Coronary artery (tissue), 2 donors: ENCODE measurements at regions not wholly inside any gene's neighbourhood (a gene's known extent, or its start where the extent isn't known, plus 50 kb on each side); places are given as distances from the start of the nearest gene placed in this dataset.

Experiments
- DNase-seq: peaks from one replicate; pipeline ENCODE4 v3.0.0-alpha.2; 2017; ENCODE audit warnings: low spot score
- H3K27ac ChIP-seq, 2 donors: fragments of 200-600 bp; sonication (generic); one replicate each; pipeline ENCODE4 v1.5.1; 2016 to 2019
- H3K4me3 ChIP-seq: fragments of 200-600 bp; sonication (generic); 2 replicates; pipeline ENCODE4 v1.5.1; 2016; ENCODE audit warnings: mild to moderate bottlenecking, moderate library complexity
- CTCF ChIP-seq: fragments of 200-600 bp; sonication (generic); IDR thresholded peaks from one replicate; pipeline ENCODE4 v1.5.1; 2019; ENCODE audit warnings: antibody characterized with exemption

DNA sequence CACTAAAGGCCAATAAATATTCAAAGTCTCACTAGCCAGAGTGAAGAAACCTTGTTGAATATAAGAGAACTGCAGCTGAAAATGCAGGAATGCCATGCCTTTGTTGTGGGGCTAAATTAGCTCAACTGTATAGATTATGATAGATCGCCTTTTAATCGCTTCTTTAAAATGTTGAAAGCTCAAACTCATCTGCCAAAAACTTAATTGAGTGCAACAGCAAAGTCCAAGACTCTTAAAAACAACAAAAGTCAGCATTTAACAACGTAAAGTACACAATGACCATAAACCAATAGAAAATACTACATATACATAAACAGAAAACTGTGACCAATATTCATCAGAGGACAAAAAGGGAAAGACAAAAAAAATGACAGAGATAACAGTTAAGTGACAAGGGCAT, 585.0 kb upstream of the CDH6 start:
- TF ChIP-seq CTCF: no peak
- no peak overlapping the region for H3K4me3 ChIP-seq
- no peak overlapping the region for H3K27ac ChIP-seq
- no peak for DNase-seq

DNA sequence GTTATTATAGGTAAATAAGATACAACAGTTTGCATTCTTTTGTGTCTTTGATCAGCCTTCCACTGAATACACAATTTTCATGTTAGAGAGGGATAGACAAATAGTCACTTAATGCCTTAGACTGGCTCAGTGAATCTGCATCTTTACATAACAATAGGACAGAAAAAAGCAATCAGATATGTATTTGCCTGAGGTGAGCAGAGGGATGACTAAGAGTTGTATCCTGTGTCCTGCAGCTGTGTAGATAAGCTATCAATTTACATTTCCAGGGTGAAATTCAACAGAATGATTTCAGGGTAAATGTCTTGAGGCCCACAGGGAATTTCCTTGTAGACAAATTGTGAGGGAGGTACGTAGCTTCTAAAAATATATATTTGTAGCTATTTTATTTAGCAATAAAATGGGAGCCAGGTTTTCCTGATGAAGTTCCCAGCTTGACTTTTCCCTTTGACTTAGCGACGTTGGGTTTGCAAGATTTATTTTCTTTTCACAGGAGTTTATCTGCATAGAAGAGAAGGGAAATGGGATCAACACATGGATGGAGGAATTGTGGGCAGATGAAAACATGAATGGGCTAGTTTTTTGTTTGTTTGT, 586.1 kb upstream of the CDH6 start:
- Histone ChIP-seq H3K27ac (no peak overlapping the region), H3K4me3 (no peak overlapping the region)
- TF ChIP-seq CTCF: no peak
- no peak for DNase-seq

GRCh38 chr5:30605693-30606268, 587.7 kb upstream of the CDH6 start:
- Histone ChIP-seq H3K27ac (no peak overlapping the region), H3K4me3 (no peak overlapping the region)
- TF ChIP-seq CTCF: no peak
- no peak for DNase-seq

- TF ChIP-seq CTCF: no peak
- DNase-seq: no peak
- no peak overlapping the region for H3K27ac ChIP-seq
- H3K4me3 ChIP-seq: no peak overlapping the region
Observed at GRCh38 chr5:30604648-30605262, 588.7 kb upstream of the CDH6 start.

DNA sequence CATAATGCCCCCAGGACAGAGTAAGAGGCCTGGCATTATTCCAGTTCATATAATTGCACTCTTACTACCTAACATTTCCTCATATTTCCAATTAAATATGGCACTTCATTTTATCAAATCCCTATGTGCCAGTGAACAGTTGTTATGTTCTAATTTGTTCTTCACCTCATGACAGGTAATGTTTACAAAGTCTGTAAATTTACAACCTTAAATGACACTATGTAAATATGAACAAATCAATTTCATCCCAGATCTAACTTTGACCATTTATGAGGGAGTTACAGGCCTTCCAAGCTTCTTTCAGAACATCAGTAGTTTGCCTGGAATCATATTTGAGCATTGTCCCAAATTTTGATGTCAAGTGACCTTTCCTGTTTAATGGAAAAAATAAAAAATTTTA, 592.6 kb upstream of the CDH6 start:
- DNase-seq: no peak
- no peak for TF ChIP-seq CTCF
- Histone ChIP-seq H3K27ac (no peak overlapping the region), H3K4me3 (no peak overlapping the region)

DNA sequence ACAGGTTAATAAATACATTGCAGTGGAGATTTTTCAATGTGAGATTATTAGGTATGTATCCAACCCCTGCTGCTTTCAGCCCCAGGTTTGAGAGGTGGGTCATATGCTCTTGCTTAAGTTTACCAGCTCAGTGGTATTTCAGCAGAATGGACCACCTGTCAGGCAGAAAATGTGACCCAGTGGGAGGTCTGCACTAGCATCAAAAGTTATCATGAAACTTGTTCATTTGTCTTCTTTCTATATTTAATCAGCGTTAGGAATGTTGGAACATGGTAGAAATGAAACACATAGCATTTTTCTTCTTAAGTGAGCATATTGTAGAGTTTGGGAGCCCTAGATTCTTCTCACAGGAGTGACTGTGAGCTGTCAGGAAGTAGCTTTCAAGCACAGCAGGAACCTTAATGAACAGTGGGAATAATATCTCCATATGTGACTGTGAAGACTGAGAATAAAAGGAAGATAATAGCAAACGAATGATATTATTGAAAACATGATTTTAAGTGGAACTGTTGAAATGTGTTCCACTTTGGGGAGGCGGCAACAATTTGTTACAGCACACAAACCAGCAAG, 596.9 kb upstream of the CDH6 start:
- no peak for TF ChIP-seq CTCF
- H3K4me3 ChIP-seq: no peak overlapping the region

DNA sequence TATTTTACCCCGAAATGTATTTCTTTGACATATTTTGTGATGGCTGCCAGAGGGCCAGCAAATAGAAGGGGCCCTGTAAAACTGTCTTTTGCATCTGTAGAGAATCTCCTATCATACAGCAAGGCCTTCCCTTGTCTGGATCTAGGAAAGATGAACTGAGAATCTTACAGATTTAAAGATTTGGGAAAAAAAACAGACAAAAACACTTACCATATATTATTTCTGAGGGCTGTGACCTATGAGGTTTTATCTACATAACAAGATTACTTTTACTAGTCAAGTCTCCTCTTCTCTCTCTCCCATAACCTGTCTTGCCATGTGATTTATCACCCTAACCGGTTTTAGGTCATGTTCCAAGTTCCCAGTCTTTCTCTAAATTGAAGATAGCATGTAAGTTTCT, 599.2 kb upstream of the CDH6 start:
- no peak overlapping the region for H3K4me3 ChIP-seq
- no peak for DNase-seq
- no peak for TF ChIP-seq CTCF
- no peak overlapping the region for H3K27ac ChIP-seq

More for the DNA sequence above, 596.9 kb upstream of the CDH6 start:
- DNase-seq: no peak
- no peak overlapping the region for H3K27ac ChIP-seq
